BJ (cell line): ENCODE measurements at regions not wholly inside any gene's neighbourhood (a gene's known extent, or its start where the extent isn't known, plus 50 kb on each side); places are given as distances from the start of the nearest gene placed in this dataset.

Source experiments
- CTCF ChIA-PET: fragments of 350-600 bp; formaldehyde crosslinking; extraction: SDS; loops from one replicate; lab custom pipeline; 2021; ENCODE audit warnings: antibody characterized with exemption, inconsistent platforms; lab: Yijun Ruan, JAX
- POLR2A ChIA-PET: fragments of 300-600 bp; sonication (Branson Sonifier 250); formaldehyde crosslinking; extraction: SDS; loops from one replicate; lab custom pipeline; 2021; ENCODE audit warnings: antibody characterized with exemption; lab: Charles Lee
- DNase-seq: peaks from one replicate; pipeline ENCODE4 v3.0.0-alpha.2; 2011; ENCODE audit warnings: low read depth
- H3K27me3 ChIP-seq: 2 replicates; pipeline ENCODE4 v1.6.0; 2011; ENCODE audit warnings: low read length; ENCODE audit not compliant: control insufficient read depth, insufficient read depth
- H3K36me3 ChIP-seq: 2 replicates; pipeline ENCODE4 v1.5.1; 2011; ENCODE audit warnings: low read length; ENCODE audit not compliant: control insufficient read depth, insufficient read depth
- H3K4me3 ChIP-seq: 2 replicates; pipeline ENCODE4 v1.5.1; 2011; ENCODE audit warnings: low read depth, mild to moderate bottlenecking, control low read depth, low read length
- CTCF ChIP-seq: IDR thresholded peaks from 2 replicates; pipeline ENCODE4 v1.5.1; 2011; ENCODE audit warnings: low read depth, mild to moderate bottlenecking, control low read depth, inconsistent platforms, low read length, moderate library complexity; ENCODE audit not compliant: insufficient read depth

DNA sequence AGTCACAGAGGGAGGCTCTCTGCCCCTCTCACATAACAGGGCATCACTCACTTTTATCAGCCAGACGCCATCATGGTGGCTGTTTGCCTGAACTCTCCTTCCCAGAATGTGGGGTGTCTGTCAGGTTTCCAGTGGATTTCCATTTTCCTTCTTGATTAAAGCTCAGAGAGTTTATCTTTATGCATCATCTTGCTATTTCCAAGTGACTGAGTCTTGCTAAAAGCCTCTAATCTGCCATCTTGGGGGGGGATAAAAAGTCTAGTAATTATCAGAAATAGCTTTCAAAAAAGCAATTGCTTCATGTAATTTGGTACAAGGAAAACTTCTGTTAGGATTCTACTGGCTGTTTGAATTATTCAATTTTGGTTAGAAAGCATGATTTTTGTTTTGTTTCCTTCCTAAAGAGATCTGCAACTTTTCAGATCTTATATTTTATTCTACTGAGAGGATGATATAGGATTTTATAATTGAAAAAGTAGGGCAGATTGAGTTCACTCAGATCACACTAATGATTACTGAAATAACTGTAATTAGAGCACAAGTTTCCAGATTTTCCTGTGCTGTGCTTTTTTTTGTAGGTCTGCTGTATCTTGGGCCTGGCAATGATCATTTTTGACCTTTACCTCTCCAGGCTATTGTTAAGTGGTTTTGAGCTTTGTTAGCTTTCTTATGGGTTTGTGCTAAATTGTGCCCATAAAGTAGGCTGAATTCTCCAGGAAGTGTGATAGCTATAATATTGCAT lies 661.5 kb downstream of the TLE4 start:
- Histone ChIP-seq H3K36me3 (no peaks in the 10 kb centered on the region), H3K4me3 (no peak overlapping the region), H3K27me3 (no peaks in the 10 kb centered on the region)
- CTCF ChIA-PET = no interaction called here
- DNase-seq = no peak
- POLR2A ChIA-PET = no interaction called here
- no peak for TF ChIP-seq CTCF

DNA sequence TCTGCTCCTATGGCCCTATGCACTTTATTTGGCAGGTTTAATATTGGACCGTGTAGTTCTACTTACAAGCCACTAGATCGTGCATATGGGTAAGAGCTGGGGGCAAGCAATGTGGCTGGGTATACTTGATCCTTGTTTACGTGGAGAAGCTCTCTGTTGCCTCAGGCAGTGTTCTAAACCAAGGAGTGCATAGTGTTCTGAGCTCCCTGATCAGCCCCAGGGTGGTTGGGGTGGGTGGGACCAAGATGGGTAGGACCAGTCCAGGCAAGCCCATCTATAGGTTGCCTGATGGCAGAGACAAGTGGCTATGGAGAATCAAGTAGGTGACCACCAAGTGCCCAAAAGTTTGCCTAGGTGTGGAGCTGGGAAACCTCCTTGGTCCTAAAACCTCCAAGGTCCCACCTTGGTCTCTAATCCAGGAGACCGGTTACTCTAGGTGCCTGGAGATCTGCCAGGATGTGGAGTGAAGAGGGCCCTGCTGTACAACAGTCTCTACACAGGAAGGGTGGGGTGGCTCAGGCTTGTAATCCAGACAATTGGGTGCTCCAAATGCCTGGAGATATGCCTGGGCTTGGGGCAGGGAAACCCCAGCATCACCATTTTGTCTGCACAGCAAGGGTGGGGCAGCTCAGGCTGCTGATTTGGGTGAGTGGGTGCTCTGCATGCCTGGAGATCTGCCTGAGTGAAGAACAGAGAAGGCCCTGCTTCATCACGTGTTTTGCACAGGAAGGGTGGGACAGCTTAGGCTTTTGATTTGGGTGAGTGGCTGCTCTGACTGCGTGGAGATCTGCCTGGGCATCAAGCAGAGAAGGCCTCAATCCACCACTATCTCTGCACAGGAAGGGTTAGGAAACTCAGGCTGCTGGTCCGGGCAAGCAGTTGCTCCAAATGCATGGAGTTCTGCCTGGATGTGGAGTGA lies 659.8 kb downstream of the TLE4 start:
- H3K36me3 ChIP-seq = no peaks in the 10 kb centered on the region
- TF ChIP-seq CTCF = no peak
- no peak for DNase-seq
- POLR2A ChIA-PET = no interaction called here
- no peak overlapping the region for H3K4me3 ChIP-seq
- CTCF ChIA-PET = no interaction called here
- no peaks in the 10 kb centered on the region for H3K27me3 ChIP-seq

- H3K27me3 ChIP-seq = no peaks in the 10 kb centered on the region
- POLR2A ChIA-PET = no interaction called here
- DNase-seq = no peak
- no peaks in the 10 kb centered on the region for H3K36me3 ChIP-seq
- TF ChIP-seq CTCF = no peak
- H3K4me3 ChIP-seq = no peak overlapping the region
- CTCF ChIA-PET = no interaction called here
Observed at GRCh38 chr9:80223897-80224296, 652.1 kb downstream of the TLE4 start.

GRCh38 chr9:80222466-80223169 lies 650.9 kb downstream of the TLE4 start:
- Histone ChIP-seq H3K36me3 (no peaks in the 10 kb centered on the region), H3K27me3 (no peaks in the 10 kb centered on the region), H3K4me3 (no peak overlapping the region)
- POLR2A ChIA-PET = no interaction called here
- DNase-seq = no peak
- CTCF ChIA-PET = no interaction called here
- no peak for TF ChIP-seq CTCF

DNA sequence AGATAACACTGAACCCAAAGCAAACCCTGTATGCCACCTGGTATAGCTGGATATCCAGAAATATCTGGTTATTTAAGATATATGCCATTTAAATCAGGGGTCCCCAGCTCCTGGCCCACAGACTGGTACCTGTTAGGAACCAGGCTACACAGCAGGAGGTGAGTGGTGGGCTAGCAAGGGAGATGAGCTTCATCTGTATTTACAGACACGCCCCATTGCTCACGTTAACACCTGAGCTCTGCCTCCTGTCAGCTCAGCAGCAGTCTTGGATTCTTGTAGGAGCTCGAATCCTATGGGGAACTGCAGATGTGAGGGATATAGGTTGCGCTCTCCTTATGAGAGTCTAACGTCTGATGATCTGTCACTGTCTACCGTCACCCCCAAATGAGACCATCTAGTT lies 646.6 kb downstream of the TLE4 start:
- no peaks in the 10 kb centered on the region for H3K36me3 ChIP-seq

More for the DNA sequence above, 646.6 kb downstream of the TLE4 start:
- POLR2A ChIA-PET = no interaction called here
- no peak overlapping the region for H3K4me3 ChIP-seq
- CTCF ChIA-PET = no interaction called here
- TF ChIP-seq CTCF = no peak
- no peak for DNase-seq
- H3K27me3 ChIP-seq = no peaks in the 10 kb centered on the region
